GM12865 (cell line): ENCODE measurements at regions not wholly inside any gene's neighbourhood (a gene's known extent, or its start where the extent isn't known, plus 50 kb on each side); places are given as distances from the start of the nearest gene placed in this dataset.

ENCODE experiments used
- DNase-seq: peaks from one replicate; pipeline ENCODE4 v3.0.0; 2010; ENCODE audit warnings: low read depth
- H3K4me3 ChIP-seq: 2 replicates; pipeline ENCODE4 v1.5.1; 2011; ENCODE audit warnings: mild to moderate bottlenecking, low read depth, low read length, control low read depth
- TF ChIP-seq, protein P1 (sequence below): IDR thresholded peaks from 2 replicates; pipeline ENCODE4 v1.5.1; 2011; ENCODE audit warnings: low read length, control low read depth, low read depth, inconsistent platforms; ENCODE audit not compliant: insufficient read depth; ENCODE audit errors: missing control alignments

DNA sequence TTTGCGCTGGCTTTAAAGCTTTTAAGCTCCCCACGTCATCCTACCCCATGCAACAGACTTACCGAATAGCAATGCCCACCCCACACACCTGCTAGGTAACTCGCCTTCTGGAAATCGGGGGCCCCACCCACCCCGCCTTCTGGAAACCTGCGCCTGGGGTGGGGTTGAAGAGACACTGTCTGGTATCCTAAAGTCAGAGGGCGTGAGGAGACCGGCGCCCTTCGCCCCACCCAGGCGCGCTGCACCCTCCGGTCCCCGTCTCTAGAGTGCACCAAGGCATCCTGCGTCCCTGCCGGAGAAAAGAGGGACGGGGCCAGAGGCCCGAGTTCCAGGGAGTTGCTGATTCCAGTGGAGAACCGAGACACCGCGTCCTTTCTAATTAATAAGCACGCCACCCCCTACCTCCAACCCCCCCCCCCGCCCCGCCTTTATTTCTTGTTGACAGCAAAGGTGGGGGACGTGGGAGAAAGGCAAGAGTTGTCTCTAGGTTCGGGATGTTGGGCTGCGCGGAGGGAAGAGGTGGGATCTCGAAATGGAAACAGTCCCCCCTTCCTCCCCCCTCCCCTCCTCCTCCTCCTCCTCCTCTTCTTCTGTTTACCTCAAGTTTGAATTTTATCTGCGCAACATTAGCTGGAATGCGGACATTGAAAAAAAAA, 220.9 kb upstream of the MKLN1 start:
- peak overlapping the region; percentile 79 for H3K4me3 ChIP-seq
- TF ChIP-seq, protein P1, sequence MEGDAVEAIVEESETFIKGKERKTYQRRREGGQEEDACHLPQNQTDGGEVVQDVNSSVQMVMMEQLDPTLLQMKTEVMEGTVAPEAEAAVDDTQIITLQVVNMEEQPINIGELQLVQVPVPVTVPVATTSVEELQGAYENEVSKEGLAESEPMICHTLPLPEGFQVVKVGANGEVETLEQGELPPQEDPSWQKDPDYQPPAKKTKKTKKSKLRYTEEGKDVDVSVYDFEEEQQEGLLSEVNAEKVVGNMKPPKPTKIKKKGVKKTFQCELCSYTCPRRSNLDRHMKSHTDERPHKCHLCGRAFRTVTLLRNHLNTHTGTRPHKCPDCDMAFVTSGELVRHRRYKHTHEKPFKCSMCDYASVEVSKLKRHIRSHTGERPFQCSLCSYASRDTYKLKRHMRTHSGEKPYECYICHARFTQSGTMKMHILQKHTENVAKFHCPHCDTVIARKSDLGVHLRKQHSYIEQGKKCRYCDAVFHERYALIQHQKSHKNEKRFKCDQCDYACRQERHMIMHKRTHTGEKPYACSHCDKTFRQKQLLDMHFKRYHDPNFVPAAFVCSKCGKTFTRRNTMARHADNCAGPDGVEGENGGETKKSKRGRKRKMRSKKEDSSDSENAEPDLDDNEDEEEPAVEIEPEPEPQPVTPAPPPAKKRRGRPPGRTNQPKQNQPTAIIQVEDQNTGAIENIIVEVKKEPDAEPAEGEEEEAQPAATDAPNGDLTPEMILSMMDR = no peak
- peak; percentile 36 for DNase-seq

DNA sequence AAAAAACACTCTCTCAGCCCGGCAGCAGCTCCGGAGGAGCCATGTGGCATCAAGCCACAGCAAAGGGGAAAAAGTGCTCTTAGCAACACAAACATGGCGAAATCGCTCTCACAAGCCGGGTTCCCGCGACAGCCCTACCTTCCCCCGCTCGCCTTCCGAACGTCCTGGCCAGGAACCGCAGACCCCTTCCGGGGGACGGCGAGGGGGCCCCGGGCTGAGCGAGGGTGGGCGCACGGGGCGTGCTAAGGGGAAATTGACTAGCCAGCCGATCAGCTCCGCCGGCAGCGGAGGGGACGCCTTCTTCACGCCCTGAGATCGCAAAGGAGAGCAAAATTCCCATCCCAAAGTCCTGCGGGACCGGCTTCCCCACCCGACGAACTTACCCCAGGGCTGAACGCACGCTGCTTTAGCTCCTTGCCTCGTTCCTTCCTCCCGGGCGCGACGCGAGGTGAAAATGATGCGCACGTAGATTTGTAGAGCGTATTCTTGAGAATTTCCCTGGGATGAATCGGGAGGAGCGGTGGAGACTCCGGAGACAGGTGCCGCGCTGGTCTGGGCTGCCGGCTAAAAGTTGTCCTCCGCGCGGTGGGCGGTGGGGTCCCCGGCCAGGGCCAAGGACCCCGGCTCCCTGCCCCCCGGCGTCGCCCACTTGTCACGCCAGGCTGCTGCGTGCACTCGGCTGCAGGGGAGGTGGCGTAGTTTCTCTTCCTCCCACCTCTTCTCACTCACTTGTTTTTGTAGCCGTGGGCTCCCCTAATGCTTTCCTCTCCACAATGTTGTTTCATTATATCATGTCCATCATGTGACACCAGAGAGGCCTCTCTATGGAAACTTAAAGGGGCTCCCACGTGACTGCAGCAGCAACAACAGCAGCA, 220.1 kb upstream of the MKLN1 start:
- peak overlapping the region; percentile 79 for H3K4me3 ChIP-seq
- TF ChIP-seq, protein P1 = no peak
- peak; percentile 90 for DNase-seq

DNA sequence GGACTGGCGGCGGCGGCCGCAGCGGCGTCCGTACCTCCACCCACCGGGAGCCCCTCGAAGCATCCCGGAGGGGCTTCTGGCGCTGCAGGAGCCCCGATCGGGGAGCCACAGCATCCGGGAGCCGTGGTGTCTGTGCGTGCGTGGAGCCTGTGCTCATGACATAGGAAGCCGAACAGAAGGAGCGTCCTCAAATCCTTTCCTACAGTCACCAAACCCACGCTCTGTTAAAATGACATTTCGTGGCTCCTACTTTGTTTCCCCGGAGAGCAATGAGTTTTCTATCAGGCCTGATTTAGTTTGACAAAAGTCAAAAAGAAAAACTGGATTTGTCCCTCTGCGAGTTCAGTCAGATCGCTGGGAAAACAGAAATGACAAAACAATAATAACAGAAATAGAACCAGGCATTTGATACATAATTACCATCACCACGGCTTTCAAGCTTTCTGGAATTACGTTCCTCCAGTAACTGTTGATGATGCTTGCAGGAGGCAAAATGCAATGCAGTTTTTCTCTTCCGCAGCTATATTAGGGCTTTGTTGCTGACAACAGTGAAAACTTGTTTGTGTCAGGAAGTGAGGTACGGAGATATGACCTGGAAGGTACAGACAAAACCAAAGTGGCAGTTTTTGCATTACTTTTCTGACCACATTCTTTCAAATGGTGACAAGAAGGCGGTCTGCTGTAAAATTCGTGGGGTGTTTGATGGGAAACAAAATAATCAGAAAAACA, 219.3 kb upstream of the MKLN1 start:
- DNase-seq = peak; percentile 87
- peak overlapping the region; percentile 79 for H3K4me3 ChIP-seq
- TF ChIP-seq, protein P1 = no peak

DNA sequence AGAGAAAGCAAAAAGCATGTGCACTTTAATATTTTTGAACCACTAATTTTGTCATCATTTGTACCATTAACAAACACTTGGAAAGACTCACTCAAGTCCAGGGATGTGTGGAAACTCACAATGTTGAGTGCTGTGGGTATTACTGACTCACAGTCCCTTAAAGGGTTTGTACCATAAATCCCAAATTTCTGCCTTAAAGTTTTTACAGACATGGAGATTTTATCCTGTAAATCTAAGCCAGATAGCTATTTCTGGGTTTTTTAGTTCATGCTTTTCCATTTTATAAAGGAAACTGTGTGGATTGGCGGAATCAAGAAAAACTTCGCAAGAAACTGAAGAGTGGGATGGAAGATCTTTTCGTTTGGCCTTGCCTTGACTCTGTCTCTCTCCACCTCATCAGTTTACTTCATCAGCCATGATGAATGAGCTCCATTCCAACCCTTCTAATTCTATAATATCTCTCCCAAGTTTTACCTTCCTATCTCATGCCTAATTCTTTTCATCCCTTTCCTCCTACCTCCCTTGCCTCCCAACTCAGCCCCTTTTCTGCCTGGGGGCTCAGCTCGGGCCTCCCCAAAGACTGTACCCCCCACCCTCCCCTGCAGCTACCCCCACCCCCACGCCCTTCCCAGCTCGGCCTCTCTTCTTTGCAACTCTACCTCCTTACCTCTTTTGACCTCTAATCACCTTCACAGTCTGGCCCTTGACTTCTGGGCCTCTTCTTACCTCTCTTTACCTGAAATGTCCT, 218.5 kb upstream of the MKLN1 start:
- TF ChIP-seq, protein P1 = no peak
- peak overlapping the region; percentile 79 for H3K4me3 ChIP-seq
- peak; percentile 11 for DNase-seq

DNA sequence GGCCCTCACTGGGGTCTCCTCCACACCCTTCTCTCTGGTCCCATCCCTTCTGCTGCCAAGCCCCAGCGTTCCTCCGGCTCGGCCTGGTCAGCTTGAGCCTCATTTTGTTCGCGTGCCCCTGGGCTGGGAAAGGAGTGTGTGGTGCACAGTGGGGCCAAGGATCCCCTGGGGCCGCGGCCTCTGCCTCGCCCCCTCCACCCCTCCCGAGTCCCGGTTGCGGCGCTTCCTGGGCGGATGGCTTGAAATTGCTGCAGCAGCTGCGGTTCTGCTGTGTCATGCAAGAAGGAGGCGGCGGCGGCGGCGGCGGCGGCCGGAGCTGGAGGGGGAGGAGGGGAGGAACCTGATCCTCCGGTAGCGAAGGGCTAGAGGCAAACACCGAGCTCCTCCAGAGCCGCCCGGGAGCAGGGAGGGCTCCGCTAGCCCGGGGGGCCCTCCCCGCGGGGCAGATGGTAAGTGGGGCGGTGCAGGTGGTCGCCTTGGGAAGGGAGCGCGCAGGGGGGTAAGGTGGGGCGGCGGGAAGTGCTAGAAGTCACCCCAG, 217.8 kb upstream of the MKLN1 start:
- TF ChIP-seq, protein P1 = no peak
- peak overlapping the region; percentile 79 for H3K4me3 ChIP-seq
- peak; percentile 91 for DNase-seq
